HK-2 (cell line): ENCODE measurements at regions not wholly inside any gene's neighbourhood (a gene's known extent, or its start where the extent isn't known, plus 50 kb on each side); places are given as distances from the start of the nearest gene placed in this dataset.

Experiments used
- DNase-seq: peaks from one replicate; pipeline ENCODE4 v3.0.0-alpha.2; 2018; ENCODE audit not compliant: unreplicated experiment

DNA sequence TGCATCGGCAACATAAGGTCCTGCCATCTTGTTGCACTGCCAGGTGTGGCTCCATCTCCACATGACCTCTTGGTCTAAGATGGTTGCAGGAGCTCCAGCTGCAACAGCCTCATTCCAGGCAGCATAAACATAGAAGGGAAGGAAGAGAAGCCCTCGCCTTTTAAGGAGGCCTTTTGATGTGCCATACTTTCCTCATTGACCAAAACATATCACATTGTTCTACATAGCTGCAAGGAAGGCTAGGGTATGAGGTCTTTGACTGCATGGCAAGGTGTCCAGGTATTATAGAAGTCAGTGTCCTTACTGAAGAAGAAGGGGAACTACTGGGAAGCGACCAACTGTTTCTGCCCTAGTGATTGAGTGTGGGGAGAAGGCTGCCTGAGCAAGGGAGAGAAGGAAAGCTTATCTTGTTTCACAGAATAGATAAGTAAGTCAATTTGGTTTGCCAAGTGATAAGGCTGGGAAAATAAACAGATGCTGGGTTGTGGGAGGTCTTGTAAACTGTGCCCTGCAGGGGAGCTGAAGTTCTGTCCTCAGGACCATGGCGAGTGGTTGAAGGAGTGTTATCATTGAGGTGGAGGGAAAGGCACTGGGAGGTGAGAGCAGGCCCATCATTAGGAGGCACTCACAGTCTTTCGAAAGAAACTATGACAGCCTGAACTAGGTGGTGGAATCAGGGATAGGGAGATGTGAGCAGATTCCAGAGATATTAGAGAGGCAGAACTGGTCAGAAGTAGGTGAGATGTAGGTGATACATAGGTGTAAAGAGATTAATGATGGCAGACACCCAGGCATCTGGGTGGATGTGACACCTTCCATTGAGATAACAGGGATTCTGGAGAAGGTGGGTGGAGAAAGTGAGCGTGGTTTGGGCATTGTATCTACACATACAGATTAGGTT lies 93.8 kb upstream of the IGF1R start:
- no peak for DNase-seq

DNA sequence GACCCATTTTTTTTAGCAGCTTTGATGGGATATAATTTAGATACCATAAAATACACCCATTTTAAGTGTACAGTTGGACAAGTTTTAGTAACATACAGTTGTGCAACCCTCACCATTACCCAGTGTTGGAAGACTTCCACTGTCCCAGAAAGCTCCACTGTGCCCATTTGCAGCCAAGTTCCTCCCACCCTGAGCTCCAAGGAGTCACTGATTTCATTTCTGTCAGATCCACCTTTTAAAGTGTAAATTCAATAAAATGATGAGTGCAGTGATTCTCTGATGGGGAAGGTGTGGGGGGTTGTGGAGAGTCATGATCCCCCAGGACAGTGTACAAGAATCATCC lies 93.2 kb upstream of the IGF1R start:
- no peak for DNase-seq

DNA sequence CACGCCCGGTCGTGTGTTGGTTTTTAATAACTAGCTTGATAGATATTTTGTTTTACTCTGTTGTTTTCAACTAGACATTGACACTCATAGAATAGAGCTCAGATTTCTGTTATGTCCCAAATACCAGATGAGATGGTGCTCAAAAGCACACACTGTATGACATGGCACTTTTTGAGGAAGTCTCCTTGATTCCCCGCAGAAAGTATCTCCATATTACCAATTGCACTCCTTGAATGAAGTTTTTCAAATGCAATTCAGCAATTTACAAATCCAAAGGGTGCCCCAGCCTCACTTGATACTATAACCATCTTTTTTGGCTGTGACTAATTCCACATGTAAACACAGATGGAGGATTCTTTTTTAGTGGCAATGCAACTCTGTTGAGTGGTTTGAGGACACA lies 92.0 kb upstream of the IGF1R start:
- no peak for DNase-seq

DNA sequence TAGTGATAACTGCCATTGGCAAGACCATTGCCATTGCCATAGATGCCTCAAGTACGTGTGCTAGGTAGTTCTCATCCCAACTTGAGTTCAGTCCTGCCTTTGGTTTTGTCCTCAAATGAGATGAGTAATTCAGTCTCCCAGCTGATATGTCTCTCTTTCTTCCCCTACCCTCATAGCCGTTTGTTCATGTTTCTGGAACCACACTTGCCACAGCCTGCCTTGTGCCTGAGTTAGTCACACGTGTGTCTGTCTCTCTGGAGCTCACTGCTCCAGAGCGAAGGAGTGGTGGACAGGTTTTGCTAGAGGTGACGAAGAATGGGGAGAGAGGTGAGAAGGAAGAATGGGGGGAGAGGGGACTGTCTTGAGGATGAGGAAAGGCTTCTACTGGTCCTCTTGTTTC lies 88.0 kb upstream of the IGF1R start:
- no peak for DNase-seq

DNA sequence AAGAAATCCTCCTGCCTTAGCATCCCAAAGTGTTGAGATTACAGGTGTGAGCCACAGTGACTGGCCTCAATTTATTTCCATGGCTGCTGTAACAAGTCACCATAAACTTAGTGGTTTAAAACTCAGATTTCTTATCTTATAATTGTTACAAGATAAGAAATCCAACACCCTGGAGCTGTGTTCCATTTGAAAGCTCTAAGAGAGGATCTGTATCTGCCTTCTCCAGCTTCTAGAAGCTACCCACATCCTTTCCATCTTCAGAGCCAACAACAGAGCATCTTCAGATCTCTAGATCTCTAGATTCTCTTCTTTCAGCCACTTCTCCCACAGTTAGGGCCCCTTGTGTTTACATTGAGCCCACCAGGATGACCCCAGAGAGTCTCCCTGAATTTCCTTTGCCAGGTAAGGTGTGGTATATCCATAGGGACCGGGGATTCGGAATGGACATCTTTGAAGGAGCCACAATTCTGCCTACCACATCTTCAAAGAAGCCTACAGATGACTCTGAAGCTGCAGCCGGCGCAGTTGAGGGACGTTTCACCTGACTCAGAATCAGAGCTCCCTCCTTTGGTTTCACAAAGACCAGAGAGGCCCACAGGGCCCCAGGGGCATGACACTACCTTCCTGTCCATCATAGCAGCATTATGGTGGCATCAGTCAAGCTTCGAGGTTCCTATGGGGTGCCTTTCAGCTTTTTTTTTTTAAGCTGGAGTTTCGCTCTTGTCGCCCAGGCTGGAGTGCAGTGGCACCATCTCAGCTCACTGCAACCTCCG lies 87.0 kb upstream of the IGF1R start:
- no peak for DNase-seq

DNA sequence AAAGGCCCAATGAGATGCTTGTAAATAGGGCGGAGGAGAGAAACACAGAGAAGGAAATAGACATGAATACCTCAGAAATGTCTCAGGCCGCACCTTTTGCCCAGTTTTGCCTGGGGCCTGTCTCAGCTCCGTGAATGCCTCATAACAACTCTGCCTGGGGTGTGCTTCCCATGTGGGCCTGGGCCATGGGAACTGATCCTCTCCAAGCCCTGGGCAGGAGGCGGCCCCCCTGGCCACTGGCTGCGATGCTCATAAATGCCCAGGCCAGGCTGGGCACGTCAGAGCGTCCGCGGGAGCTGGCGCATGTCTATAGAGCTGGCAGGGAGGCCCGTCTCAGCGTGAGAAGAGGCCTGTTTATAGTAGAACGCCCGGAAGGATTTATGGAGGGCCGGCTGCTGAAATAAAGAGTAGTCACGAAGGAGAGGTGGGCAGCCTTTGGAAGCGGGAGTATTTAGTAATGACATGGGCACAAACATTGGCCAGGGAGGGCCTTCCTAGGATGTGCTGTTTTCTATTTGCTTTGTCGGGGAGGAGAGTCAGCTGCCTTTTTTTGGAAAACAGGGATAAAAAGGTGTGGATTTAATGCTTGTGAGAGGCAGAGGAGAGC lies 85.9 kb upstream of the IGF1R start:
- no peak for DNase-seq

DNA sequence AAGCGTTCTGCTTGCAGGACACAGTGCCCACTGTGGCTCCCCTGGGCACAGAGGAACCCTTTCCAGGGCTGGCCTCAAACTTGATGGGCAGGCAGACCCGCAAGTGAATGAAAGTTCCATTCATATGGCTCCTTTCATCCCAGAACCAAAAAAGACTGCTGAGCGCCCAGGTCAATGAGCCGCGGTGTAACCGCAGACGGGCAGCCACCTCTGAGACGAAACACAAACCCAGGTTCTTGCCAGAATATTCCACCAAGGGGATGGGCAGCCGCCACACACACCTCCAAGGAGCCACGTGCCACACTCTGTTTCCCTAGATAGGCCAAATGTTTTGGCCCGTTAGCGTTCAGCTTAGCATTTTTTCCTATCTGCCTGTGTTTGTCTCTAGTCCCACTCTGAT lies 82.8 kb upstream of the IGF1R start:
- DNase-seq = no peak

DNA sequence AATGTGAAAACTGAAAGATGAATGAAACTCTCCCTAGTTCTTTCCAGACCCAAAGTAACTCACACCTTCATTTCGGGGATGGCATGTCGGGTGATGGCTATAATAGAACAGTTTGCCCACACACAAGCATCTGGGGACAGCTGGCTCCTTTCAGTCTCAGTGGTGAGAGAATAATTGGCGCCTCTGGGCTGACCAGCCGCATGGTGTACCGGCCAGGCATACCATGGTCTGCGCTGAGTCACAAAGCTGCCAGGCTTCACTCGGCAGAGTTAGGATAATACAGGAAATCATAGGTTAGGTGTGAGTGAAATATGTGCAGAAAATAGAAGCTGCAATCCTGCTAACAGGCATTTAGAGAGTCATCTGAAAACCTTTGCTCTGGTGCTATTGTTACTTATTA lies 80.4 kb upstream of the IGF1R start:
- DNase-seq = no peak

DNA sequence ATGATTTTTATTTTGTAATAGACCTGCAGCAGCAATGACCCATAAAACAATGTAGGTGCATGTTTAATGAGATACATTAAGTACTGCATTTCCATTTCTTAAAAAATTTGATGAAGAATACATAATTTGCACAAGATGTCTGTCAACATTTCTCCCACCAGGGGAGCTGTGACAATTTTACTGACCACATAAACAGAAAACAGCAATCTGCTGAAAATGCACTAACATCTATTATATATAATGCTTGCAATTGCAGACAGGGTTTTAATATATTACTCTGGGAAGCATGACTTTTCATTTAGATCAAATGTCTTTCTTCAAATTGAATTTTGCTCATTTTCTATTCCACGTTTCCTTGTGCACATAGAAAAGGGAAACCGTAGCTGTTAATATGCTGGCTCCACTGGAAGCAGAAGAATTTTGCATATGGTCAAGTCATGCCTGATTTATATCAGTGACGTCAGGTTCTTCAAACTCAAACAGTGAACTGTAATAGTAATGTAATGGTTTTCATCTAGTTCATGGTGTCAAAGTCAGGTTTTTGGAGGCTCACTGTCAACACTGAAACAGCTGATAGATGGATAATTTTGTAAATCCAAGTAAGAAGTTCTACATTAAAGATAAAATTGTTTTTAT lies 79.8 kb upstream of the IGF1R start:
- no peak for DNase-seq

DNA sequence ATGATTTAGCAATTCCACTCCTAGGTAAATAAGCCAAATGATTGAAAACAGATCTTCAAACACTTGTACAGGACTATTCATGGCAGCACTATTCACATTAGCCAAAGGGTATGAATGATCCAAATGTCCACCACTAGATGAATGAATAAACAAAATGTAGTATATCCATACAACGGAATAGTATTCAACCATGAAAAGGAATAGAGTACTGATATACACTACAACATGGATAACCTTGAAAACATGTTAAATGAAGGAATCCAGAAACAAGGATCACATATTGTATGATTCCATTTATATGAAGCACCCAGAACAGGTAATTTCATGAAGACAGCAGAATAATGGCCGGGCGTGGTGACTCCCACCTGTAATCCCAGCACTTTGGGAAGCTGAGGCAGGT lies 78.2 kb upstream of the IGF1R start:
- DNase-seq = no peak

DNA sequence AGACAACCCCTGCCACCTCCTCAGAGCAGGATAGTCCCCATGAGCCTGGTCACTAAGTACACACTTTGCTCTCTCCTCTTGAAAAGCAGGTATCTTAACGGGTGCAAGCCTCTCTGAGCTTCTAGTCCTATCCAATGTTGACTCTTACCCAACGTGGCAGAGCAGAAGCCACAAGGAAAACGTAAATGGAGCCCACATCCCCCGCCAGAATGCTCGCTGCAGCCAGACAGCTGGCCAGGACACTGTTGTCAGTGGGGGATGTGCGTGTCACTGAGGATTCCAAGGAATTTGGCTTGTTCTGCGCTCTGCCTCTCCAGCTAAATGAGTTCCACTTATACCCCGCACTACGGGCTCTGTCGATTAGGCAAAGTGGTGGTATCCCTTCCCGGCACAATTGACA lies 67.8 kb upstream of the IGF1R start:
- no peak for DNase-seq

DNA sequence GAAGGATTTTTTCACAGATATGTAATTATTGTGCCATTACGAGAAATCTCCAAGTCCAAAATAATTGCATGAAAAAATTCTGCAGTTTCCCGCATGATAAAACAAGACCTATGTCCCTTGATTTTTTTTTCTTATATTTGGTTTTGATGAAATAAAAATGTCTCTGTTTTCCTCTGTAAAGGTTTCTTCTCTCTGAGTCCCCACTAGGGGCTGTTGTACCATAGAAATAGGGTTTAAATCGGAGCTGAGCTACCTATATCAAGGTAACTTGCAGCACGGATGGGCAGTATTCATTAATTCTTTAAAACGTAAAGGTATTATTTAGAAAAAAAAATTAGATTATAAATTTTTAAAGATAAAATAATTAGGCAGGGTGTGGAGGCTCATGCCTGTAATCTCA lies 66.6 kb upstream of the IGF1R start:
- DNase-seq = no peak

DNA sequence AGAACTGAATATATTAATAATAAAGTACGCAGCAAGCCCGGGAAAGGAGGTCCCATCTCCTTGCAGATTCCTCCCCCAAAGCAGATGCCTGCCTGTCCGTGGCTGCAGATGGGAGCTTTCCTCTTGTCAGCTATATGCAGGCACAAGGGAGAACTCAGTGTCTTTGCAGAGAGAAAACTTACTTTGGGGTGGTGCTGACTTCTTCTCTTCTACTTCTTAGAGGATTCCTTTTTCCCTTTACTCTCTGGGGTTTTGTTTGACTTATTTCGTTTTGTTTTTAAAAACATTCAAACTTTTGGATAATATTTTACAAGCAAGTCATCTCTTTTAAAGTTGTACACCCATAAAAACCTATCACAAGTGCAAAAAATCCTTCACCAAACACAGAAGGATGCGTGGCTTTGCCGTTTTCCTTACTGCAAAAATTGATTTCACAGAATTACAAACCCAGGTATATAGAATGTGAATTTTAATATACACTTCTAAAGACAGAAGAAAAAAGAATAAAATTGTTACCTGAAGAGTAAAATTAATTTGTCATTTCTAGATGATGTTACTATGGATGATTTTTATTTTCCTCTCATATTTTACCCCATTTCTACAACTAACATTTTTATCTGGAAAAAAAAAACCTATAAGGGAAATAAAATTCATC lies 65.3 kb upstream of the IGF1R start:
- no peak for DNase-seq

DNA sequence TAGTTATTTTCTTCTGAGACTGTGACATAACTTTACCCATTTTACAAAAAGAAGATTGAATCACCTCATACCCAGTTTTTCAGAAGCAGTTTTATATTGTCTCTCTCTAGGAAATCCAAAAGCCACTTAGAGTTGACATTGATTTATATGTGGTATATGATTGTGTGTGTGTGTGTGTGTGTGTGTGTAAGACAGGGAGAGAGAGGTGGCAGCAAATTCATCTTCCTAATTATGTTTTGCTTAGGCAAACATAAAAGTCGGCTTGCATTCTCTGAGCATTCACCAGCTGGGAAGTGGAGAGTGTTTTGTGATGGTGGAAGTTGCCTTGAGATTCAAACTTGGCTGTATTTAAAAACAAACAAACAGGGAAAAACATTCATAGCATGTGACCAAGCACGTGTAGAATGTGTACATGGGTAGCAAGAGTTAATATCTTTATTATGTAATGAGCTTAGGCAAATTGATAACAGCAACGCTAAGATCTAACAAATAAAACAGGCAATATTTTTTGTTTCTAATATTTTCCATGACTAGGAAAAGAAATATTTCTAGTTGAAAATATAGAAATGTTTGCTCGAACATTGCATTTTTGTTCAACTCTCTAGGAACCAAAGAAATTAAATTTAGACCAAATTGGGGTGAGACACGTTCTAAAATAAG lies 64.4 kb upstream of the IGF1R start:
- DNase-seq = no peak

DNA sequence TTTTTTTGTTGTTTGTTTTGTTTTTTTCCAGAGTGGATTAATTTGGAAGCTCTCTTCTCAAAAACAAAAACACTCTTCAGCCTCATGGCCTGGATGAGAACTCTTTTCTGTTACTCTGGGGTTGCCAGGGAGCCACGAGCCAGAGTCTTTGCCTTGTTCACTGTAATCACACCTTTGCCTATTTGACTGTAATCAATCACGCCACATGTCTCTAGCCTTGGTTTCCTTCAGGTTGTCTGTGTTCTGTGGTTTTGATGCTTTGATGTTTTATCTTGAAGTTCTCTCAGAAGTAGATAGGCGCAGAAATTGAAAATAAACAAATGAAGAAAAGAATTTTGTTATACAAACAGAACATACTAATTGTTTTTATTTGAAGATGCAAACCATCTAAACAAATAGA lies 62.3 kb upstream of the IGF1R start:
- DNase-seq = no peak

DNA sequence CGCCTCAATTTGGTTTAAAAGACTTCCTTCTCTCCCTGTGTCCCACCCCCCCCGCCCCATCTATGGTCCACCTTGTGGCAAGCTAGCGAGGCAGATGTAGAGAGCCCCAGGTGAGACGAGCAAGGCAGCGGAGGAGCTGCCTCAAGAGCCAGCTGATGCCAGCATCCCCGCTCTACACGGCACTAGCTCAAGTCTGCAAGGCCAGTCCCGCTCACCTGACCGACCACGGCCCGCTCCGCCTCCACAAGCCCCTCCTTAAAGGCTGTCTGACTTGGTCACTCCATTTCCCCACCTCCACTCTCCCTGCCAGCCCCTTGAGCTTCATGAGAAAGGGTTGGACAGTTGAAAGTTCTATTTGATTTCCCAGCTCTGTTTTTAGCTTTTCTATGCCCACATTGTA lies 56.2 kb upstream of the IGF1R start:
- no peak for DNase-seq

DNA sequence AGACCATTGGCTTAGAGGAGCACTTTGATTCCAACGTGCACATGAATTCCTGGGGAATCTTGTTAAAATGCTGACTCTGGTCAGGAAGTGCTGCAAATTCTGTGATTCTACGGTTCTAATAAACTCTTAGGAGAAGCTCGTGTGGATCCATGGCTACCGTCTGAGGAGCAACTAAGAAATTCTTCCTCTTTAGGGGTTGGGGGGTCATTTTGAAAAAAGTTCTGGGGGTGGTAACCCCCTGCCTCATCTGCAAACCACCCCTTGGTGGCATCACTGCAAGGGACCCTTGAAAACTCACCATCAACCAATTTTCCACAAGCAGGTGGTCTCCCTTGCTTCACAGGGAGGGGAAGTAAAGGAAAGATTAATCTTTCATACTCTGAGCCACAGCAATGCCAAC lies 52.2 kb upstream of the IGF1R start:
- DNase-seq = no peak

DNA sequence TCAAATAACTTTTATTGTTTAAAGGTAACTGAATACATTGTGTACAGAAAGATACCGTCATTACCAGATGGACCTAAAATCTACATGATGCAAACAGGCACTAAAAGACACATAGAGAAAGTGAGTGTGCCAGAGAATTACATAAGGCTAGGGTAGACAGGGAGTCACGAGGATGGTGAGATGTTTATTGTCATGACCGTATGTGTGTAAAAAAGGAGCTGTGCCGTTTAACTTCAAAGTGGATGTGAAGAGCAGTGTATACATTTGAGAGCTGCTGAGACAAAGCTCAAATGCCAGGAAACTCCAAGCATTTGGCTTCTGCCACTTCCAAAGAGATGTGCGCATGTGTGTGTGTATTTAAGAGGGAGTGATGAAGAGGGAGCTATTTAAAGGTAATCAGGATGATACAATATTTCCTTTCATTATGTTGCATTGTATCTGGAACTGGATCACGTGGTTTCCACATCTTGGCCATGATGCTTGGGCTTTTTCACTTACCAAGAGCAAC lies 51.4 kb upstream of the IGF1R start:
- no peak for DNase-seq

DNA sequence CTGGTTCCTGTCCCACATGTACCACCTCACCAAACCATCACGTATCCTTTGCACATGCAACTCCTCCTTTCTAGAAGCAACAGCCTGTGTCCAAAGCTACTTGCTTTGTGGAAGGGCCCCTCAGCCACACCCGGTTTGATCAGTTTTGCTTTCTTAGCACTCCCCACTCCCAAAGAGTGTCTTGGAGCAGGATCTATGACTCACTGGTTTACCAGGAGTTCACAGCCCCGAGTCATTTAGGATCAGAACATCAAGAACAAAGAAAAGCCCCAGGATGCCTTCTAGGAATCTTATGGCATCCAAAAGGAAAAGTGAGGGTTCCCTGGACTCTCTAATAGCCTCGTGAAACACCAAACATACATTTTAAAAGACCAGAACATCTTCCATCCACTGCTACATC lies 50.7 kb upstream of the IGF1R start:
- DNase-seq = no peak
